ENCODE measurements at regions not wholly inside any gene's neighbourhood (a gene's known extent, or its start where the extent isn't known, plus 50 kb on each side); places are given as distances from the start of the nearest gene placed in this dataset.

DNA sequence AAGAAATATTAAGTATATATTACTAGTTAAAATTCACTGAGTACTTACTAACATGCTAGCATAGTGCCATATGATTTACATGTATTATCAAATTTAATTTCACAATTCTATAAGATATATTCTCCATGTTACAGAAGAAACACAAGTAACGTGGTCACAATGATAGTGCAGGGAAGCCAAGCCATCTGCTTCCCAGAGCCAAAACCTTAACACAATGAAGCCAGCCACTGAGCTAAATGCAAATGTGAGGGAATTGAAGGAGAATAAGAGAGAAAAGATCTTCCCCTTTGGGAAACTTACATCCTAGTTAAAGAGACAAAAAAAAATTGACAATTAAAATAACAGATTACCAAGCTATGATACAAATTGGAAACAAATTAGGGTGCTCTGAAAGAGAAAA, 63.6 kb downstream of the ELAPOR2 start:
- no peak for TF ChIP-seq POLR2A (IDR thresholded peaks at IDR 0.05)
- TF ChIP-seq, protein P1, sequence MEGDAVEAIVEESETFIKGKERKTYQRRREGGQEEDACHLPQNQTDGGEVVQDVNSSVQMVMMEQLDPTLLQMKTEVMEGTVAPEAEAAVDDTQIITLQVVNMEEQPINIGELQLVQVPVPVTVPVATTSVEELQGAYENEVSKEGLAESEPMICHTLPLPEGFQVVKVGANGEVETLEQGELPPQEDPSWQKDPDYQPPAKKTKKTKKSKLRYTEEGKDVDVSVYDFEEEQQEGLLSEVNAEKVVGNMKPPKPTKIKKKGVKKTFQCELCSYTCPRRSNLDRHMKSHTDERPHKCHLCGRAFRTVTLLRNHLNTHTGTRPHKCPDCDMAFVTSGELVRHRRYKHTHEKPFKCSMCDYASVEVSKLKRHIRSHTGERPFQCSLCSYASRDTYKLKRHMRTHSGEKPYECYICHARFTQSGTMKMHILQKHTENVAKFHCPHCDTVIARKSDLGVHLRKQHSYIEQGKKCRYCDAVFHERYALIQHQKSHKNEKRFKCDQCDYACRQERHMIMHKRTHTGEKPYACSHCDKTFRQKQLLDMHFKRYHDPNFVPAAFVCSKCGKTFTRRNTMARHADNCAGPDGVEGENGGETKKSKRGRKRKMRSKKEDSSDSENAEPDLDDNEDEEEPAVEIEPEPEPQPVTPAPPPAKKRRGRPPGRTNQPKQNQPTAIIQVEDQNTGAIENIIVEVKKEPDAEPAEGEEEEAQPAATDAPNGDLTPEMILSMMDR (IDR thresholded peaks at IDR 0.05) = no peak

Measured in adrenal gland (tissue), 5 donors.